Fibroblast of lung (primary cell): ENCODE measurements at regions not wholly inside any gene's neighbourhood (a gene's known extent, or its start where the extent isn't known, plus 50 kb on each side); places are given as distances from the start of the nearest gene placed in this dataset.

Source experiments
- CTCF ChIP-seq, 2 donors: IDR thresholded peaks in 1 of 2; conservative IDR thresholded peaks in 1 of 2; 1 replicate in 1 of 2; 2 replicates in 1 of 2; pipeline ENCODE4 v1.5.1; 2011 to 2012; ENCODE audit warnings: low read length in 2 of 2, control low read depth in 1 of 2, inconsistent platforms in 1 of 2, low read depth in 1 of 2, mild to moderate bottlenecking in 1 of 2
- EZH2 ChIP-seq: IDR thresholded peaks from 2 replicates; pipeline ENCODE4 v1.5.1; 2012; ENCODE audit warnings: low read length, control low read depth, mild to moderate bottlenecking; ENCODE audit errors: missing control alignments

GRCh38 chr13:99442273-99442895, 58.9 kb upstream of the TM9SF2 start:
- peak; percentile 85 to 96 for TF ChIP-seq CTCF (conservative IDR thresholded peaks at IDR 0.05 in 1 of 2, IDR thresholded peaks at IDR 0.05 in 1 of 2; ENCODE audit: low read depth in 1 of 2, low read length in 2 of 2)
- no peak for TF ChIP-seq EZH2
